ENCODE measurements at regions not wholly inside any gene's neighbourhood (a gene's known extent, or its start where the extent isn't known, plus 50 kb on each side); places are given as distances from the start of the nearest gene placed in this dataset.
"Not testable (repeated sequence)": the region's sequence is repeated elsewhere in the genome, so short reads cannot be mapped to it uniquely, and the experiment has no call there.

GRCh38 chr12:9416346-9416745 lies 191.4 kb downstream of the KLRB1 start:
- DNase-seq; ATAC-seq; H3K36me3 Mint-ChIP-seq (ENCODE audit: low read depth); H3K27me3 Mint-ChIP-seq; H3K9me3 ChIP-seq (ENCODE audit: control insufficient read depth, low read length, poor library complexity, severe bottlenecking); H3K27ac Mint-ChIP-seq; H3K4me3 Mint-ChIP-seq: not testable (repeated sequence)
- H3K4me1 Mint-ChIP-seq = peaks cover 12% of the 10 kb centered on the region

DNA sequence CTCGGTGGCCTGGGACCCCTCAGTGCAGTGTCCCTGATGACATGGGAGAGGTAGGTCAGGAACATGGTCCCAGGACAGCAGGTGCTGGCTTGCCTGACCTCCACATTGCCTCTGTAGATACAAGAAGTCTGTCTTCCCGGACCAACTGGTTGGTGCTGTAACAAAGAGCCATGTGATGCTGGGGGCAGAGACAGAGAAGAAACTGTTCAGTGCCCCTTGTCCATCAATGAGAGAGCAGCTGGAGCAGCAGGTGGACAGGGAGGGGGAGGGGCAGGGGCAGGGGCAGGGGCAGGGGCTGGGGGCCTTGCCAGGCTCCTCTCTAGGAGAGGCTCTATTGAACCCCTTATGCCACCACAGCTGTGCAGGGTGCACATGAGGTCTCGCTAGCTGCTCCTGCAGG lies 191.8 kb downstream of the KLRB1 start:
- not testable (repeated sequence) for ATAC-seq; DNase-seq; H3K27me3 Mint-ChIP-seq; H3K27ac Mint-ChIP-seq; H3K9me3 ChIP-seq (ENCODE audit: control insufficient read depth, low read length, poor library complexity, severe bottlenecking); H3K36me3 Mint-ChIP-seq (ENCODE audit: low read depth); H3K4me3 Mint-ChIP-seq
- peaks cover 12% of the 10 kb centered on the region for H3K4me1 Mint-ChIP-seq

DNA sequence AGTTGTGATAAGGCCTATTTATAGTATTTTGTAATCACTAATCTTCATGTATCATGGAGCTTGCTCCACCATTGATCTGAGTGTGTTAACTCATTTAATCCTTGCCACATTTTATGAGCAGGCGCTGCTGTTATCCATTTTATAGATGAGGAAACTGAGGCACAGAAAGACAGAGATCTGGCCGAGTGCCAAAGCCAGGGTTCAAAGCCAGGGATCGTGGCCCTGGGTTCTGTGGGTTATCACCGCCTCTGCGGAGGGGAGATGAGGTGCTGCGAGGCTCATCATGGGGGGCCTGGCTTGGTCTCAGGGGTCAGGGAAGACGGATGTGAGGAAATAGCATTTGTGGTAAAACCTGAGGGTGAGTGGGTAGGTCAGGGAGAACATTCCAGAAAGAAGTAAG lies 193.9 kb downstream of the KLRB1 start:
- DNase-seq; H3K27ac Mint-ChIP-seq; H3K27me3 Mint-ChIP-seq; H3K9me3 ChIP-seq (ENCODE audit: control insufficient read depth, low read length, poor library complexity, severe bottlenecking); H3K4me3 Mint-ChIP-seq; ATAC-seq; H3K36me3 Mint-ChIP-seq (ENCODE audit: low read depth): not testable (repeated sequence)
- H3K4me1 Mint-ChIP-seq = peaks cover 12% of the 10 kb centered on the region

DNA sequence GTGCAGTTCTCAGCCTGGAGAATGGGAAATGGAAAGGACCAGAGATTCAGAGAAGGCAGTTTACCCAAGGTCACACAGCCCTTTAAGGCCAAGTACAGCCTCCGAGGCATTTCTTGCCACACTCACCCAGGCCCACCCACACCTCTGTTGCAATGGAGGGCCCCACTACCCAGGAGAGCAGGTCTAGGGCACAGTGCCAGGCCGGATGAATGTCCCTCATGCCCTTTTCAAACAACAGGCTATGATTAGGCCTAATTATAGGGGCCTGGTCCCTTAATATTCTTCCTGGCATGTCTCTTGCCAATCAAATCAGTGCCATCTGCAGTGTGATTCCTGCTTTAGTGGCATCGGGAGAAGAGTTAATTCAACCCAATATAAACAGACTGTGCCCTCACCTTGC lies 195.3 kb downstream of the KLRB1 start:
- not testable (repeated sequence) for ATAC-seq; H3K27me3 Mint-ChIP-seq; DNase-seq; H3K36me3 Mint-ChIP-seq (ENCODE audit: low read depth); H3K4me3 Mint-ChIP-seq; H3K27ac Mint-ChIP-seq; H3K9me3 ChIP-seq (ENCODE audit: control insufficient read depth, low read length, poor library complexity, severe bottlenecking)
- H3K4me1 Mint-ChIP-seq = peaks cover 14% of the 10 kb centered on the region

- not testable (repeated sequence) for H3K9me3 ChIP-seq (ENCODE audit: control insufficient read depth, low read length, poor library complexity, severe bottlenecking); H3K27ac Mint-ChIP-seq; H3K4me3 Mint-ChIP-seq; H3K27me3 Mint-ChIP-seq; H3K36me3 Mint-ChIP-seq (ENCODE audit: low read depth); DNase-seq
- H3K4me1 Mint-ChIP-seq = peaks cover 14% of the 10 kb centered on the region
- peak; percentile 28 for ATAC-seq
Measured at GRCh38 chr12:9411616-9412268, 196.0 kb downstream of the KLRB1 start.

- not testable (repeated sequence) for H3K27ac Mint-ChIP-seq; ATAC-seq; H3K9me3 ChIP-seq (ENCODE audit: control insufficient read depth, low read length, poor library complexity, severe bottlenecking); DNase-seq; H3K36me3 Mint-ChIP-seq (ENCODE audit: low read depth); H3K27me3 Mint-ChIP-seq; H3K4me3 Mint-ChIP-seq
- H3K4me1 Mint-ChIP-seq = peaks cover 11% of the 10 kb centered on the region
Measured at GRCh38 chr12:9407425-9407748, 199.2 kb upstream of the PZP start.

- Mint-ChIP-seq H3K4me3 (no peak overlapping the region), H3K27ac (no peak overlapping the region)
- no peak for ATAC-seq
Measured at GRCh38 chr12:9406564-9407424, 198.6 kb upstream of the PZP start.

GRCh38 chr12:9405886-9406563 lies 197.8 kb upstream of the PZP start:
- no peaks in the 10 kb centered on the region for H3K27me3 Mint-ChIP-seq
- ATAC-seq (no peak), DNase-seq (no peak)
- H3K4me1 Mint-ChIP-seq = peaks cover 2% of the 10 kb centered on the region
- peak overlapping the region; percentile 62 for H3K4me3 Mint-ChIP-seq
- H3K36me3 Mint-ChIP-seq (ENCODE audit: low read depth) = no peaks in the 10 kb centered on the region
- H3K27ac Mint-ChIP-seq = no peak overlapping the region
- no peaks in the 10 kb centered on the region for H3K9me3 ChIP-seq (ENCODE audit: control insufficient read depth, low read length, poor library complexity, severe bottlenecking)

More at GRCh38 chr12:9406564-9407424, 198.6 kb upstream of the PZP start:
- no peak for DNase-seq
- Mint-ChIP-seq H3K36me3 (ENCODE audit: low read depth) (peaks cover 3% of the 10 kb centered on the region), H3K4me1 (peaks cover 7% of the 10 kb centered on the region), H3K27me3 (no peaks in the 10 kb centered on the region)
- no peaks in the 10 kb centered on the region for H3K9me3 ChIP-seq (ENCODE audit: control insufficient read depth, low read length, poor library complexity, severe bottlenecking)

GRCh38 chr12:9404469-9405260 lies 196.5 kb upstream of the PZP start:
- peaks cover 2% of the 10 kb centered on the region for H3K4me1 Mint-ChIP-seq
- H3K36me3 Mint-ChIP-seq (ENCODE audit: low read depth) = no peaks in the 10 kb centered on the region
- H3K27me3 Mint-ChIP-seq = no peaks in the 10 kb centered on the region
- no peak overlapping the region for H3K4me3 Mint-ChIP-seq
- no peaks in the 10 kb centered on the region for H3K9me3 ChIP-seq (ENCODE audit: control insufficient read depth, low read length, poor library complexity, severe bottlenecking)
- DNase-seq (no peak), ATAC-seq (no peak)
- no peak overlapping the region for H3K27ac Mint-ChIP-seq

DNA sequence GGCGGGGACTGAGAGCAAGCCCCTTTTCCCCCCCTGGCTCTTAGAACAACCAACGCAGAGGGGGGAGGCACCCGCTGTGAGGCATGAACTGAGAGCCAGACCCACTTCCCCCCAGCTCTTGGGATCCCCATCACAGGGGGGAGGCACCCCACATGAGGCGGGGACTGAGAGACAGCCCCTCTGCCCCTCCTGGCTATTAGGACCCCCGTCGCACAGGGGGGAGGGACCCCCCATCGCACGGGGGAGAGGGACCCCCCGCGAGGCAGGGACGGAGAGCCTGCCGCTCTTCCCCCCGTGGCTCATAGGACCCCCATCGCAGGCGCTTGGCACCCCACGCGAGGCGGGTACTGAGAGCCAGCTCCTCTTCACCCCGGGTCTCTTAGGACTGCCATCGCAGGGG lies 195.8 kb upstream of the PZP start:
- Mint-ChIP-seq H3K4me1 (peaks cover 2% of the 10 kb centered on the region), H3K36me3 (ENCODE audit: low read depth) (no peaks in the 10 kb centered on the region), H3K4me3 (no peak overlapping the region), H3K27ac (no peak overlapping the region), H3K27me3 (no peaks in the 10 kb centered on the region)
- ATAC-seq = no peak
- no peaks in the 10 kb centered on the region for H3K9me3 ChIP-seq (ENCODE audit: control insufficient read depth, low read length, poor library complexity, severe bottlenecking)
- no peak for DNase-seq

DNA sequence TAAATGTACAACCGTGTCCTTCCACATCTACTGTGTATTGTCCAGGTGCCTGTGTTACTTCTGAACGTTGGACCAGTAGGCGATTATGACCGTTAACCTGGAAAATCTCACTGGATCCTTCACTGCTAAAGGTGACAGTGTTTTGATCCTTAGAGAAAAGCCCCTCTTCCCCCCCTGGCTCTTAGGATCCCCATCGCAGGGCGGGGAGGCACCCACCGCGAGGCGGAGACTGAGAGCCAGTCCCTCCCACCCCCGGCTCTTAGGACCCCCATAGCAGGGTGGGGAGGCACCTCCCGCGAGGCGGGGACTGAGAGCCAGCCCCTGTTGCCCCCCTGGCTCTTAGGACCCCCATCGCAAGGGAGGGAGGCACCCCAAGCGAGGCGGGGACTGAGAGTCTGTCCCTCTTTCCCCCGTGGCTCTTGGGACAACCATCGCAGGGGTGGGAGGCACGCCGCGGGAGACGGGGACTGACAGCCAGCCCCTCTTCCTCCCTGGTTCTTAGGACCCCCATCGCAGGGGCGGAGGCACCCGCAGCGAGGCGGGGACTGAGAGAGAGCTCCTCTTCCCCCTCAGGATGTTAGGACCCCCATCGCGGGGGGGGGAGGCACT lies 194.3 kb upstream of the PZP start:
- DNase-seq; H3K36me3 Mint-ChIP-seq (ENCODE audit: low read depth); H3K4me1 Mint-ChIP-seq; H3K27ac Mint-ChIP-seq; H3K27me3 Mint-ChIP-seq; ATAC-seq; H3K4me3 Mint-ChIP-seq; H3K9me3 ChIP-seq (ENCODE audit: control insufficient read depth, low read length, poor library complexity, severe bottlenecking): not testable (repeated sequence)

DNA sequence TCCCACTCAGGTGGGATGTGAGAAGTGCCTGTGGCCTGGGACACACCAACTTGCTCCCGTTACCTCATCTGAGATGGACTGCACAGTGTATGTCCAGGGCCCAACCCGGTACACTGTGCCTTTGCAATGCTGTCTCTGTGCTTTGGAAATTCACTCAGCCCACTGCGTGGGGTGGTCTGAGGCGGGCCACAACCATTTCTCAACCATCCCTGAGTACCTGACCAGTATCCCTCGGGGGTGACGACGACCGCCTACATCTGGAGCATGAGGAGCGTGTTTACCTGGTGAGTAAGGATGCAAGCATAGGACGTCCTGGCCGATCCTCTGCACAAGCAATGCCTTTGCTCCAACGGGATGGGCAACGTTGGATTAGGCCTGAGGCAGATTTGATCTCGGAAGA lies 188.2 kb upstream of the PZP start:
- not testable (repeated sequence) for ATAC-seq; H3K4me1 Mint-ChIP-seq; DNase-seq; H3K4me3 Mint-ChIP-seq; H3K27ac Mint-ChIP-seq; H3K36me3 Mint-ChIP-seq (ENCODE audit: low read depth); H3K9me3 ChIP-seq (ENCODE audit: control insufficient read depth, low read length, poor library complexity, severe bottlenecking)
- H3K27me3 Mint-ChIP-seq = peaks cover 10% of the 10 kb centered on the region

GRCh38 chr12:9395220-9395619 lies 187.0 kb upstream of the PZP start:
- not testable (repeated sequence) for ATAC-seq; H3K36me3 Mint-ChIP-seq (ENCODE audit: low read depth); H3K9me3 ChIP-seq (ENCODE audit: control insufficient read depth, low read length, poor library complexity, severe bottlenecking); H3K27ac Mint-ChIP-seq; DNase-seq; H3K4me1 Mint-ChIP-seq; H3K4me3 Mint-ChIP-seq
- H3K27me3 Mint-ChIP-seq = peaks cover 12% of the 10 kb centered on the region
